Activated T-helper 1 cell treated with anti-CD3 and anti-CD28 coated beads, Interleukin-2, amount 50 U/mL, for 16 hours (primary cell): ENCODE measurements at regions not wholly inside any gene's neighbourhood (a gene's known extent, or its start where the extent isn't known, plus 50 kb on each side); places are given as distances from the start of the nearest gene placed in this dataset.

Source experiments
- DNase-seq, 2 donors: peaks; one replicate each; pipeline ENCODE4 v3.0.0-alpha.2; 2020; ENCODE audit warnings: low read depth in 1 of 2, low spot score in 1 of 2

- DNase-seq, result no peak
Measured at GRCh38 chr10:128522551-128523308, 396.5 kb upstream of the MKI67 start.

GRCh38 chr10:128525444-128525843 lies 399.2 kb upstream of the MKI67 start:
- DNase-seq, result no peak

GRCh38 chr10:128525936-128526335 lies 399.7 kb upstream of the MKI67 start:
- no peak for DNase-seq

GRCh38 chr10:128526791-128527375 lies 400.7 kb upstream of the MKI67 start:
- no peak for DNase-seq

GRCh38 chr10:128527711-128528110 lies 401.5 kb upstream of the MKI67 start:
- no peak for DNase-seq

GRCh38 chr10:128528167-128528566 lies 401.9 kb upstream of the MKI67 start:
- no peak for DNase-seq

GRCh38 chr10:128528781-128529180 lies 402.6 kb upstream of the MKI67 start:
- DNase-seq, result no peak

- DNase-seq, result no peak
Measured at GRCh38 chr10:128529225-128529624, 403.0 kb upstream of the MKI67 start.

- DNase-seq, result no peak
Measured at GRCh38 chr10:128530301-128530700, 404.1 kb upstream of the MKI67 start.

- DNase-seq, result no peak
Measured at GRCh38 chr10:128530946-128531345, 404.7 kb upstream of the MKI67 start.

GRCh38 chr10:128534686-128535085 lies 408.5 kb upstream of the MKI67 start:
- no peak for DNase-seq

GRCh38 chr10:128536259-128536658 lies 410.0 kb upstream of the MKI67 start:
- DNase-seq, result no peak

- no peak for DNase-seq
Measured at GRCh38 chr10:128537834-128538330, 411.7 kb upstream of the MKI67 start.

GRCh38 chr10:128538671-128539070 lies 412.4 kb upstream of the MKI67 start:
- no peak for DNase-seq

GRCh38 chr10:128539510-128540127 lies 413.4 kb upstream of the MKI67 start:
- DNase-seq, result no peak

GRCh38 chr10:128540128-128540762 lies 414.0 kb upstream of the MKI67 start:
- DNase-seq, result no peak

- DNase-seq, result no peak
Measured at GRCh38 chr10:128540781-128541761, 414.8 kb upstream of the MKI67 start.

GRCh38 chr10:128541926-128542475 lies 415.8 kb upstream of the MKI67 start:
- DNase-seq, result no peak

GRCh38 chr10:128542659-128543058 lies 416.4 kb upstream of the MKI67 start:
- DNase-seq, result no peak

GRCh38 chr10:128543151-128543550 lies 416.9 kb upstream of the MKI67 start:
- DNase-seq, result no peak
